Heart left ventricle (tissue), 13 donors: ENCODE measurements at regions not wholly inside any gene's neighbourhood (a gene's known extent, or its start where the extent isn't known, plus 50 kb on each side); places are given as distances from the start of the nearest gene placed in this dataset.

Experiments
- POLR2A ChIP-seq, 2 donors: fragments of 450-650 bp; IDR thresholded peaks; one replicate each; pipeline ENCODE4 v1.6.1; 2017; ENCODE audit warnings: antibody characterized with exemption in 2 of 2, mild to moderate bottlenecking in 2 of 2, moderate library complexity in 2 of 2
- TF ChIP-seq, protein P1 (sequence below), 12 donors: fragments of 200-600 bp; sonication (generic) in 4 of 12; IDR thresholded peaks; one replicate each; pipeline versions ENCODE4 v1.5.0 to v1.8.0; 2018 to 2022; ENCODE audit warnings: antibody characterized with exemption in 12 of 12, mild to moderate bottlenecking in 5 of 12
- donor health status: ischemic (EF 13 %, LVEDD 7.1; RV severe dilation, severe dysfunction).
- donor health status: DM: no; HTN: yes; CAD: no.
- donor health status: DM: no; HTN: no; CAD: no.
- donor health status: ischemic (EF 25% LVEDD 6.9; RV normal size, moderate dysfunction).
- donor health status: ischemic (EF 25% LVEDD 5.7; RV mildly dilated, moderate dysfunction).
- donor health status: ischemic (EF 35%, LVEDD 5.7; RV mildly dilated, moderate dysfunction).
- donor health status: nonischemic (EF 11% LVEDD 7.7; RV severe dilation, severe dysfunction).
- donor health status: DM: yes; HTN: yes; CAD: no.
- donor health status: PGD.
- donor health status: ischemic (EF 29% LVEDD 5.4; RV normal size, mild dysfunction).
- donor health status: nonischemic (EF 23%, LVEDD 6.1; RV moderate dilation, normal function).

DNA sequence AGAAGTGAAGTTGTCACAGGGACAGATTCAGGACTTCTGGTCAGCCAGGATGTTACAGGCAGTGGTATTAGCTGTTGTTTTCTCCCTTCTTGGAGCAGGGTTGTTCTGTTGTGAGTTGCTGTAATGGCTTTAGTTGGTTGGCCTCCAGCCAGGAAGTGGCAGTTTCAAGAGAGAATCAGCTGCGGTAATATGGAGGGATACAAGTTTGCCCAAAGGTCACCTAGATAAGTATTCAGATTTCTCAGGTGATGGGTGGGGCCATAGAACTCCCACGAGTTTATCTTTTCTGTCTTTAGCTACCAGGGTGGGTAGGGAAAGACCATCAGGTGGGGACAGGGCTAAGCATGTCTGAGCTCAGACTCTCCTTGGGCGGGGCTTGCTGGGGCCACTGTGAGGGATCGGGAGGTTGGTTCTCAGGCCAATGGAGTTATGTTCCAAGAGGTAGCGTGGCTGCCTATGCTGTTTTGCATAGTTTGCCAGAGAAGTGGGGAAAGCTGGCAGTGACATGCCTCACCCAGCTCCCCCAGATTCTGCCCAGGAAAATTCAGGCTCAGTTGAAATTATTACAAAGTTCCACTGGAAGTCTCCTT is 640.4 kb upstream of the CHAC2 start:
- TF ChIP-seq, protein P1, sequence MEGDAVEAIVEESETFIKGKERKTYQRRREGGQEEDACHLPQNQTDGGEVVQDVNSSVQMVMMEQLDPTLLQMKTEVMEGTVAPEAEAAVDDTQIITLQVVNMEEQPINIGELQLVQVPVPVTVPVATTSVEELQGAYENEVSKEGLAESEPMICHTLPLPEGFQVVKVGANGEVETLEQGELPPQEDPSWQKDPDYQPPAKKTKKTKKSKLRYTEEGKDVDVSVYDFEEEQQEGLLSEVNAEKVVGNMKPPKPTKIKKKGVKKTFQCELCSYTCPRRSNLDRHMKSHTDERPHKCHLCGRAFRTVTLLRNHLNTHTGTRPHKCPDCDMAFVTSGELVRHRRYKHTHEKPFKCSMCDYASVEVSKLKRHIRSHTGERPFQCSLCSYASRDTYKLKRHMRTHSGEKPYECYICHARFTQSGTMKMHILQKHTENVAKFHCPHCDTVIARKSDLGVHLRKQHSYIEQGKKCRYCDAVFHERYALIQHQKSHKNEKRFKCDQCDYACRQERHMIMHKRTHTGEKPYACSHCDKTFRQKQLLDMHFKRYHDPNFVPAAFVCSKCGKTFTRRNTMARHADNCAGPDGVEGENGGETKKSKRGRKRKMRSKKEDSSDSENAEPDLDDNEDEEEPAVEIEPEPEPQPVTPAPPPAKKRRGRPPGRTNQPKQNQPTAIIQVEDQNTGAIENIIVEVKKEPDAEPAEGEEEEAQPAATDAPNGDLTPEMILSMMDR (IDR thresholded peaks at IDR 0.05), result no peak
- TF ChIP-seq POLR2A (IDR thresholded peaks at IDR 0.05), result no peak
